Ovary (tissue), 7 donors: ENCODE measurements at regions not wholly inside any gene's neighbourhood (a gene's known extent, or its start where the extent isn't known, plus 50 kb on each side); places are given as distances from the start of the nearest gene placed in this dataset.

Experiments
- DNase-seq, 5 donors: peaks; one replicate each; pipeline ENCODE4 v3.0.0-alpha.2; 2019 to 2020
- H3K27ac ChIP-seq, 2 donors: fragments of 200-600 bp; one replicate each; pipeline versions ENCODE4 v1.5.1 to v1.8.0; 2019 to 2022
- H3K27me3 ChIP-seq: fragments of 200-600 bp; one replicate; pipeline ENCODE4 v1.8.0; 2022
- H3K36me3 ChIP-seq: fragments of 200-600 bp; sonication (generic); one replicate; pipeline ENCODE4 v1.5.1; 2019
- H3K4me1 ChIP-seq: one replicate; pipeline ENCODE4 v1.8.1; 2013; ENCODE audit warnings: mild to moderate bottlenecking, moderate library complexity; ENCODE audit not compliant: insufficient read depth
- H3K4me3 ChIP-seq: fragments of 200-600 bp; sonication (generic); one replicate; pipeline ENCODE4 v1.5.1; 2017
- H3K9me3 ChIP-seq, 2 donors: fragments of 200-600 bp in 1 of 2; sonication (generic) in 1 of 2; one replicate each; pipeline versions ENCODE4 v1.5.1 to v1.8.1; 2013 to 2019; ENCODE audit warnings: mild to moderate bottlenecking in 1 of 2, moderate library complexity in 1 of 2
- EP300 ChIP-seq: sonication (generic); formaldehyde crosslinking; IDR thresholded peaks from one replicate; pipeline ENCODE4 v1.6.1; 2017; ENCODE audit warnings: antibody characterized with exemption
- POLR2A ChIP-seq: fragments of 450-650 bp; IDR thresholded peaks from one replicate; pipeline ENCODE4 v1.6.1; 2017; ENCODE audit warnings: antibody characterized with exemption, mild to moderate bottlenecking, moderate library complexity
- WGBS, 3 donors: extraction: QIAGEN DNeasy Blood & Tissue Kit in 1 of 3; methylation state at CpG; one replicate each; pipeline versions ENCODE4 v1.1.5 to v1.1.7; 2013 to 2017; 5-methylcytosine and 5-hydroxymethylcytosine counted together
- intact Hi-C, 4 donors: fragments of 100-400 bp; cut with DNase I; formaldehyde crosslinking; loops; one replicate each; pipeline versions ENCODE4 v1.11.0 to v1.15.1; 2022 to 2023
- TF ChIP-seq, protein P1 (sequence below), 3 donors: fragments of 450-650 bp in 2 of 3; fragments of 200-600 bp in 1 of 3; IDR thresholded peaks; one replicate each; pipeline versions ENCODE4 v1.5.1 to v1.8.0; 2016 to 2022; ENCODE audit warnings: antibody characterized with exemption in 3 of 3, mild to moderate bottlenecking in 1 of 3
- donor health status: DM: no; HTN: no; CAD: no; lungs with moderate emphysema.
- donor health status: DM: no; HTN: no; CAD: no.
- donor health status: Bipolar disorder and iron deficiency.
- donor health status: DM: no; HTN: no; CAD: no.
- donor health status: DM: yes; HTN: yes; CAD: no.

DNA sequence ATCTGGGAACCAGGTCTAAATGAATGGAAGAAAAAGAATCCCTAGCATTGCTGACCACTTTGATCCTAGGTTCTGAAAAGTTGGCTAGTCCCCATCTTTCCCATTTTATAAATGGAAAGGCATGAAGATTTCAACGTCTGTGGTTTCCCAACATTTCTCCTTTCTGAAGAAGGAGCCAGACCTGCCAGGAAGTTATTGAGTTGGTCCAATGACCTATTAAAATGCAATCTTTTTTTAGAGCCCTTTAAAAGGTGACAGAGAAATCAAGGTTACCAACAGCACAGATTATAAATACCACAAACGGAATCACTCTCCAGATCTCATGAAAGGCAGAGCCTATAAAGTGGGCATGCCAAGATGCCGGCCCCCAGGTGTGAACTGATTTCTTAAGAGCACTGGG is 505.6 kb upstream of the THBS1 start:
- H3K4me1 ChIP-seq: no peaks in the 10 kb centered on the region
- DNase-seq: no peak
- H3K4me3 ChIP-seq: no peak overlapping the region
- no peaks in the 10 kb centered on the region for H3K27me3 ChIP-seq
- H3K9me3 ChIP-seq: no peaks in the 10 kb centered on the region
- 54 to 62% (median 57%) methylated on average over 3 of the region's 3 CpGs for WGBS, 3 donors
- H3K36me3 ChIP-seq: no peaks in the 10 kb centered on the region
- no peak overlapping the region for H3K27ac ChIP-seq
- intact Hi-C loops: no loop called here
- TF ChIP-seq POLR2A: no peak
- TF ChIP-seq, protein P1, sequence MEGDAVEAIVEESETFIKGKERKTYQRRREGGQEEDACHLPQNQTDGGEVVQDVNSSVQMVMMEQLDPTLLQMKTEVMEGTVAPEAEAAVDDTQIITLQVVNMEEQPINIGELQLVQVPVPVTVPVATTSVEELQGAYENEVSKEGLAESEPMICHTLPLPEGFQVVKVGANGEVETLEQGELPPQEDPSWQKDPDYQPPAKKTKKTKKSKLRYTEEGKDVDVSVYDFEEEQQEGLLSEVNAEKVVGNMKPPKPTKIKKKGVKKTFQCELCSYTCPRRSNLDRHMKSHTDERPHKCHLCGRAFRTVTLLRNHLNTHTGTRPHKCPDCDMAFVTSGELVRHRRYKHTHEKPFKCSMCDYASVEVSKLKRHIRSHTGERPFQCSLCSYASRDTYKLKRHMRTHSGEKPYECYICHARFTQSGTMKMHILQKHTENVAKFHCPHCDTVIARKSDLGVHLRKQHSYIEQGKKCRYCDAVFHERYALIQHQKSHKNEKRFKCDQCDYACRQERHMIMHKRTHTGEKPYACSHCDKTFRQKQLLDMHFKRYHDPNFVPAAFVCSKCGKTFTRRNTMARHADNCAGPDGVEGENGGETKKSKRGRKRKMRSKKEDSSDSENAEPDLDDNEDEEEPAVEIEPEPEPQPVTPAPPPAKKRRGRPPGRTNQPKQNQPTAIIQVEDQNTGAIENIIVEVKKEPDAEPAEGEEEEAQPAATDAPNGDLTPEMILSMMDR (IDR thresholded peaks at IDR 0.05): no peak
- no peak for TF ChIP-seq EP300

DNA sequence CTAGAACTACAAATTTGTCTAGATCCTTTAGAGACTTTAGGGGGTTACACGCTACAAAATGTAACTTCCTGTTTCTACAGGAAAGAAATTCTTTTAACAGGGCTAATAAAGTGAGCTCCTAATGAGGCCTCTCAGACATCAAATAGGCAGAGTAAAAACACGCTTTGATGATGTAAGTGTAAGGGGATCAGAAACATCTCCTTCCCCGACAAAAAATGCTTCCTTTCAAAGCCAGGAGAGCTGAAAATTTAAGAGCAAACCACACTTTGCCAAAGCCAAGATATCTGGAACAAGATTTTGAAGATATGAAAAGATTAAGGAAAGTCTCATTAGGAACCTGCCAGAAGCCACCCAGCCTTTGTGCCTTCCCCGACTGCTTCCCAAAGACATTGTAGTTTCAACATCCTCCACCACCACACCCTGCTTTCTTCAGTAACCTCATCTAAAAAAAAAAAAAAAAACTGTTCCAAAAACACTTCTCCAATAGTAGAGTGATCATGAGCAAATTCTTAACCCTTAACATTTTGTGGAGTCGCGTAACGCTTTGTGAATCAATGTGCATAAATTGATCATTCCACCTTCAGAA is 505.0 kb upstream of the THBS1 start:
- H3K36me3 ChIP-seq: no peaks in the 10 kb centered on the region
- no peak overlapping the region for H3K27ac ChIP-seq
- intact Hi-C loops: no loop called here
- no peak overlapping the region for H3K4me3 ChIP-seq
- H3K27me3 ChIP-seq: no peaks in the 10 kb centered on the region
- no peak for DNase-seq
- TF ChIP-seq EP300 (no peak), POLR2A (no peak)
- TF ChIP-seq, protein P1 (IDR thresholded peaks at IDR 0.05): no peak
- H3K4me1 ChIP-seq: no peaks in the 10 kb centered on the region
- WGBS, 3 donors: 64 to 79% (median 73%) methylated on average over 7 of the region's 7 CpGs
- no peaks in the 10 kb centered on the region for H3K9me3 ChIP-seq

DNA sequence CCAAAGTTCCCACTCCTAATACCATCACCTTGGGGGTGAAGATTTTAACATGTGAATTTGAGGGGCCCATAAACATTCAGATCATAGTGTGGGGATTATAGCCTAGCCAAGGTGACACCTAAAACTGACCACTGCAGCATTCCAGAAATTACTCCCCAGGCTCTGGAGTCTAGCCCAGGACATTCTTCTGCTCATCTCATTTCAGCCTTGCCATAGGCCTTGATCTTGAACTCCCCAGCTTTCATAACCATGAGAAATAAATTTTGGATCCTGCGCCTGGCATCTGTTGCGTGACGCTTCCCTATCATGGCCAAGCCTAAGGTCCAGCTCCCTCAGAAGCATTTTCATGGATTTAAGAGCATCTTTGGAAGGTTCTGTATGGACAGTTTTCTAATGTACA is 502.9 kb upstream of the THBS1 start:
- Histone ChIP-seq H3K9me3 (no peaks in the 10 kb centered on the region), H3K27ac (no peak overlapping the region), H3K27me3 (no peaks in the 10 kb centered on the region), H3K36me3 (no peaks in the 10 kb centered on the region), H3K4me1 (no peaks in the 10 kb centered on the region), H3K4me3 (no peak overlapping the region)
- 57 to 61% (median 58%) methylated on average over 3 of the region's 3 CpGs for WGBS, 3 donors
- intact Hi-C loops: no loop called here
- no peak for TF ChIP-seq POLR2A
- no peak for TF ChIP-seq EP300
- DNase-seq: no peak

DNA sequence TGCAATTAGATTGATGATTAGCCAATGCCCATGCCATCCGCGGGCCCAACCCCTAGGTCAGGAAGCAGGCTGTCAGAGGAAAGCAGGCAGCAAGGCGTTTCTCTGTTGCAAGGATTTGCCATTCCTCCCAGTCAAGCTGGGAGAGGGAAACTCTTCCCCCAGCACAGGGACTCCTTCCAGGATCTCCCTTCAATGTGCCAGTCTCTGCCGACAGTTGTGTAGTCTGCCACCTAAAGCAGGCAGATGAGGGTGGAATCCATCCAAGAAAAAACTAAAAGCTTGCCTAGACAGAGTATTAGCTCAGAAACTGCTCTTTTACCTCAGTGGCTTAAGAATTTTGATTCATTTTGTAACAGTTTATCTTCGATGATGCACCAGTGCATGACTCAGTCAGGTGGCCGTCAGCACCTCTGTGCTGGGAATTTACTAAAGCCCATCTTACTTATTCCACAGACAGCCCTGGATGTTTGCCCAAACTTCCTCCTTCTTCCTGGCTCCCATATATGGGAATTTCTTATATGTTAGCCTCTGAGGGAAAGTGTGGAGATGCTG is 501.5 kb upstream of the THBS1 start:
- no peak overlapping the region for H3K4me3 ChIP-seq
- no peaks in the 10 kb centered on the region for H3K9me3 ChIP-seq
- intact Hi-C loops: no loop called here
- no peak for TF ChIP-seq POLR2A
- TF ChIP-seq EP300: no peak
- TF ChIP-seq, protein P1 (IDR thresholded peaks at IDR 0.05): no peak
- DNase-seq: no peak
- no peaks in the 10 kb centered on the region for H3K27me3 ChIP-seq
- WGBS, 3 donors: 68 to 80% (median 80%) methylated on average over 6 of the region's 6 CpGs
- no peaks in the 10 kb centered on the region for H3K4me1 ChIP-seq
- no peaks in the 10 kb centered on the region for H3K36me3 ChIP-seq
- no peak overlapping the region for H3K27ac ChIP-seq

DNA sequence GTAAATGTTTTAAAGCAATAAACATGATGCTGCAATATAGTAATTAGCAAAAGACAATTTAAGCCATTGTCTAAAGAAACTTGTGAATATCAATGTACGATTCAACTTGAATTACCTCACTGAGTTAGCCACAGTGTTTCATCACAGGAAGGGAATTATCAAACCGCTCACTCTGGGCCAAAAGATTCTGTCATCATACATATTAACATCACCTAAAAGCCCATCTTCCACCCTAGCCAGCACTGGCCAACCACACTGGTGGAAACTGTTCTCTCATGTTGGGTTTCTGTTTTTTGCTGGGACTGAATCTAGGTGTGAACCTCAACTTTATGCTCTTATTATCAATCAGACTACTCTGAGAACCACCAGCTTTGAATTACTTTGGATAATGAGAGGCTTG is 497.7 kb upstream of the THBS1 start:
- TF ChIP-seq POLR2A: no peak
- TF ChIP-seq, protein P1 (IDR thresholded peaks at IDR 0.05): no peak
- TF ChIP-seq EP300: no peak
- WGBS, 3 donors: 84 to 91% (median 90%) methylated on average over 2 of the region's 2 CpGs
- H3K27me3 ChIP-seq: no peaks in the 10 kb centered on the region
- intact Hi-C loops: no loop called here
- no peaks in the 10 kb centered on the region for H3K9me3 ChIP-seq
- no peaks in the 10 kb centered on the region for H3K36me3 ChIP-seq
- H3K4me3 ChIP-seq: no peak overlapping the region
- DNase-seq: no peak
- H3K4me1 ChIP-seq: no peaks in the 10 kb centered on the region
- H3K27ac ChIP-seq: no peak overlapping the region
